ENCODE measurements at regions not wholly inside any gene's neighbourhood (a gene's known extent, or its start where the extent isn't known, plus 50 kb on each side); places are given as distances from the start of the nearest gene placed in this dataset.
A peak's percentile ranks its signal among the peaks of the same experiment; 100 is the strongest.

DNA sequence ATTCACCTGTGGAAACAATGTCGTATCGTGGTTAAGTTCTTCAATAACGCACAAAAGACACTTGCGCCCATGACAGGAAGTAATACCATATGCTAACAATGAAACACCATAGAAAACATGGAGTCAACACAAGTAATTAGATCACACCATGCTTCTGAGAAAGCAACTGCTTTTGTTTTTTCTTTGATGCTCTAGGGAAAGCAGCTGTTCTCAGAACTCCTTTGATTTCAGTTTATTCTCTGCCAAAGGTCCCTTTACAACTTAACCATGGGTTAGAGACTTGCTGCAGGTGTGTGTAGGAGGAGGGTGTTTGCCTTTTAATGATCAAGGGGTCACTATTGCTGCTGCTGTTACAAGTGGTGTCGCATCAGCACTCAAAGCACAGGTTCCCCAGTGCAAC lies 324.0 kb upstream of the SLCO3A1 start:
- DNase-seq (ENCODE audit: low read depth in 2 of 2) = no peak
- TF ChIP-seq, protein P1, sequence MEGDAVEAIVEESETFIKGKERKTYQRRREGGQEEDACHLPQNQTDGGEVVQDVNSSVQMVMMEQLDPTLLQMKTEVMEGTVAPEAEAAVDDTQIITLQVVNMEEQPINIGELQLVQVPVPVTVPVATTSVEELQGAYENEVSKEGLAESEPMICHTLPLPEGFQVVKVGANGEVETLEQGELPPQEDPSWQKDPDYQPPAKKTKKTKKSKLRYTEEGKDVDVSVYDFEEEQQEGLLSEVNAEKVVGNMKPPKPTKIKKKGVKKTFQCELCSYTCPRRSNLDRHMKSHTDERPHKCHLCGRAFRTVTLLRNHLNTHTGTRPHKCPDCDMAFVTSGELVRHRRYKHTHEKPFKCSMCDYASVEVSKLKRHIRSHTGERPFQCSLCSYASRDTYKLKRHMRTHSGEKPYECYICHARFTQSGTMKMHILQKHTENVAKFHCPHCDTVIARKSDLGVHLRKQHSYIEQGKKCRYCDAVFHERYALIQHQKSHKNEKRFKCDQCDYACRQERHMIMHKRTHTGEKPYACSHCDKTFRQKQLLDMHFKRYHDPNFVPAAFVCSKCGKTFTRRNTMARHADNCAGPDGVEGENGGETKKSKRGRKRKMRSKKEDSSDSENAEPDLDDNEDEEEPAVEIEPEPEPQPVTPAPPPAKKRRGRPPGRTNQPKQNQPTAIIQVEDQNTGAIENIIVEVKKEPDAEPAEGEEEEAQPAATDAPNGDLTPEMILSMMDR (IDR thresholded peaks at IDR 0.05; ENCODE audit: low read depth, low read length) = no peak
- H3K4me3 ChIP-seq (replicated peaks in 1 of 2; ENCODE audit: low read depth in 2 of 2, low read length in 2 of 2) = no peak overlapping the region

DNA sequence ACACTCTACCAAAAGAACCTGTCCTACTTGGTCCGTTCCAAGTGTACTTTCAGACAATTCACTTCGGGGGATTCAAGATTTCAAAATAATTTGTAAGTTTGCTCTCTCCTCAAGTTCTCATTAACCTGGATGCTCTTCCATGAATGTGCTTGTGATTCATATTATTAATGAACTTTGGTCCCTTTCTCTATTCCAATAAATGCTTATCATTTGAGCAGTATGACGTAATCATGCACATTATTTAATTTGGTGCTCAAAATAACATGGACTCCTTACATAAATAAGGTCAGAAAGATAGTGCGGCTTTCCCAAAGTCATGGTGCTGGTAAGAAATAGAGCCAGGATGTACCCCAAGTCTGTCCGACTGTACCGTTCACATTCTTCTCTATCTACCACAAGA lies 323.2 kb upstream of the SLCO3A1 start:
- DNase-seq (ENCODE audit: low read depth in 2 of 2) = no peak
- TF ChIP-seq, protein P1 (IDR thresholded peaks at IDR 0.05; ENCODE audit: low read depth, low read length) = no peak

GRCh38 chr15:91530956-91531582 lies 322.4 kb upstream of the SLCO3A1 start:
- DNase-seq (ENCODE audit: low read depth in 2 of 2) = no peak
- H3K4me3 ChIP-seq (replicated peaks in 1 of 2; ENCODE audit: low read depth in 2 of 2, low read length in 2 of 2) = no peak overlapping the region
- TF ChIP-seq, protein P1 (IDR thresholded peaks at IDR 0.05; ENCODE audit: low read depth, low read length) = no peak

More for the DNA sequence above, 323.2 kb upstream of the SLCO3A1 start:
- H3K4me3 ChIP-seq (replicated peaks in 1 of 2; ENCODE audit: low read depth in 2 of 2, low read length in 2 of 2) = no peak overlapping the region

GRCh38 chr15:91534235-91534634 lies 319.3 kb upstream of the SLCO3A1 start:
- no peak overlapping the region for H3K4me3 ChIP-seq (replicated peaks in 1 of 2; ENCODE audit: low read depth in 2 of 2, low read length in 2 of 2)
- DNase-seq (ENCODE audit: low read depth in 2 of 2) = no peak
- TF ChIP-seq, protein P1 (IDR thresholded peaks at IDR 0.05; ENCODE audit: low read depth, low read length) = no peak

GRCh38 chr15:91534976-91535375 lies 318.5 kb upstream of the SLCO3A1 start:
- no peak for DNase-seq (ENCODE audit: low read depth in 2 of 2)
- TF ChIP-seq, protein P1 (IDR thresholded peaks at IDR 0.05; ENCODE audit: low read depth, low read length) = no peak
- H3K4me3 ChIP-seq (replicated peaks in 1 of 2; ENCODE audit: low read depth in 2 of 2, low read length in 2 of 2) = no peak overlapping the region

DNA sequence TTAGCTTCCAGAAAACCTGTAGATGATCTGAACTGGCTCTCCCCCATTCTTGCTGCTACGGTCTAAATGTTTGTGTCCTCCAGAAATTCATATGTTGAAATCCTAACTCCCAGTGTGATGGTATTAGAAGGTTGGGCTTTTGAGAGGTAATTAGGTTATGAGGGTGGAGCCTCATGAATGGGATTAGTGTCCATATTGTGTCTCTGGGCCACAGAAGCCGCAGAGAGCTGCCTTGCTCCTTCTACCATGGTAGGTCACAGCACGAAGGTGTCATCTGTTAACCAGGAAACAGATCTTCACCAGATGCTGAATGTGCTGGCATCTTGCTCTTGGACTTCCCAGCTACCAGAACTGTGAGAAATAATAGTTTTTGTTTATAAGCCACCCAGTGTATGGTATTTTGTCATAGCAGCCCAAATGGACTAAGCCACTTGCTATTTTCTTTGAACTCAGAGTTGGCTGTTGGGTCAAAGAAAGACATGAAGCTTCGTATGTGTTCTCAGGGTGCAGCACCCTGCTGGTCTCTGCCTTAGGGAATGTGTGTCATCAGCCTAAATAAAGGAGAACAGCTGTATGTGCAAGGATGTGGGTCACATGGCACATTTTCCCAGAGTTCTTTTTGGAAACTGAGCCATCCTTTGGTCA lies 317.5 kb upstream of the SLCO3A1 start:
- DNase-seq (ENCODE audit: low read depth in 2 of 2) = peak in 1 of 2 donors; percentile 33
- H3K4me3 ChIP-seq (replicated peaks in 1 of 2; ENCODE audit: low read depth in 2 of 2, low read length in 2 of 2) = no peak overlapping the region
- TF ChIP-seq, protein P1 (IDR thresholded peaks at IDR 0.05; ENCODE audit: low read depth, low read length) = no peak
